ENCODE measurements at regions not wholly inside any gene's neighbourhood (a gene's known extent, or its start where the extent isn't known, plus 50 kb on each side); places are given as distances from the start of the nearest gene placed in this dataset.

- DNase-seq, result no peak
These were observed 415.2 kb upstream of the OR4E1 start for GRCh38 chr14:22088614-22089342.

GRCh38 chr14:22086131-22086530, 412.5 kb upstream of the OR4E1 start:
- DNase-seq, result no peak

GRCh38 chr14:22084393-22085281, 411.0 kb upstream of the OR4E1 start:
- peak; percentile 56 to 59 for DNase-seq

- no peak for DNase-seq
These were observed 407.7 kb upstream of the OR4E1 start for GRCh38 chr14:22081337-22081736.

- no peak for DNase-seq
These were observed 406.1 kb upstream of the OR4E1 start for GRCh38 chr14:22079766-22080165.

- peak; percentile 5 to 32 for DNase-seq
These were observed 400.2 kb upstream of the OR4E1 start for GRCh38 chr14:22073801-22074200.

GRCh38 chr14:22071006-22071405, 397.4 kb upstream of the OR4E1 start:
- no peak for DNase-seq

- DNase-seq, result no peak
These were observed 396.7 kb upstream of the OR4E1 start for GRCh38 chr14:22070119-22070982.

GRCh38 chr14:22065347-22065746, 391.7 kb upstream of the OR4E1 start:
- DNase-seq, result no peak

- no peak for DNase-seq
These were observed 385.6 kb upstream of the OR4E1 start for GRCh38 chr14:22059201-22059600.

GRCh38 chr14:22052795-22053194, 379.2 kb upstream of the OR4E1 start:
- no peak for DNase-seq

GRCh38 chr14:22047115-22047514, 373.5 kb upstream of the OR4E1 start:
- no peak for DNase-seq

GRCh38 chr14:22046063-22046462, 372.4 kb upstream of the OR4E1 start:
- DNase-seq, result no peak

GRCh38 chr14:22044193-22044592, 370.6 kb upstream of the OR4E1 start:
- DNase-seq, result no peak

GRCh38 chr14:22040781-22041125, 367.1 kb upstream of the OR4E1 start:
- DNase-seq, result no peak

GRCh38 chr14:22039938-22040780, 366.5 kb upstream of the OR4E1 start:
- peak; percentile 13 to 19 for DNase-seq

GRCh38 chr14:22036541-22037239, 363.1 kb upstream of the OR4E1 start:
- DNase-seq, result no peak

GRCh38 chr14:22026527-22026926, 352.9 kb upstream of the OR4E1 start:
- no peak for DNase-seq

- DNase-seq, result no peak
These were observed 352.3 kb upstream of the OR4E1 start for GRCh38 chr14:22025879-22026278.

- DNase-seq, result no peak
These were observed 350.5 kb upstream of the OR4E1 start for GRCh38 chr14:22024137-22024536.

GRCh38 chr14:22018890-22019289, 345.3 kb upstream of the OR4E1 start:
- no peak for DNase-seq
